ENCODE measurements at regions not wholly inside any gene's neighbourhood (a gene's known extent, or its start where the extent isn't known, plus 50 kb on each side); places are given as distances from the start of the nearest gene placed in this dataset.

- no peak for TF ChIP-seq CTCF (IDR thresholded peaks at IDR 0.05; ENCODE audit: poor library complexity)
- TF ChIP-seq EZH2 (IDR thresholded peaks at IDR 0.05; ENCODE audit: borderline replicate concordance), result no peak
Measured at GRCh38 chr15:70486451-70487386, 276.6 kb downstream of the UACA start.

Data from hepatocyte (in vitro differentiated cells).